SU-DHL-6 (cell line): ENCODE measurements at regions not wholly inside any gene's neighbourhood (a gene's known extent, or its start where the extent isn't known, plus 50 kb on each side); places are given as distances from the start of the nearest gene placed in this dataset.

Experiments
- H2AFZ ChIP-seq: fragments of 200-600 bp; sonication (generic); 2 replicates; pipeline ENCODE4 v1.6.1; 2014; ENCODE audit warnings: low read depth, mild to moderate bottlenecking, moderate library complexity, mixed read lengths, antibody characterized with exemption, low read length; ENCODE audit not compliant: severe bottlenecking
- H3F3A ChIP-seq: fragments of 200-600 bp; shearing (Covaris generic); 2 replicates; pipeline ENCODE4 v1.6.0; 2016; ENCODE audit warnings: antibody characterized with exemption, mild to moderate bottlenecking; ENCODE audit not compliant: insufficient read depth
- H3K27ac ChIP-seq: fragments of 200-600 bp; sonication (generic); 2 replicates; pipeline ENCODE4 v1.5.1; 2016; ENCODE audit warnings: low read depth, mild to moderate bottlenecking, low read length, moderate library complexity, mixed read lengths
- H3K27me3 ChIP-seq: fragments of 200-600 bp; sonication (generic), shearing (Covaris generic); 2 replicates; pipeline ENCODE4 v1.6.0; 2014; ENCODE audit warnings: mild to moderate bottlenecking, low read length
- H3K36me3 ChIP-seq: fragments of 200-600 bp; sonication (generic); 2 replicates; pipeline ENCODE4 v1.6.1; 2014; ENCODE audit warnings: mild to moderate bottlenecking, low read length, mixed read lengths
- H3K4me2 ChIP-seq: fragments of 300-600, 200-600 bp; shearing (Covaris generic), sonication (generic); 2 replicates; pipeline ENCODE4 v1.6.0; 2014; ENCODE audit warnings: low read length, low read depth, mild to moderate bottlenecking; ENCODE audit not compliant: poor library complexity, severe bottlenecking
- H3K4me3 ChIP-seq: fragments of 200-600 bp; sonication (generic); 2 replicates; pipeline ENCODE4 v1.5.1; 2014; ENCODE audit warnings: antibody characterized with exemption, low read length, mild to moderate bottlenecking, mixed read lengths; ENCODE audit not compliant: insufficient read depth, poor library complexity, severe bottlenecking
- H3K79me2 ChIP-seq: fragments of 200-600 bp; sonication (generic); 2 replicates; pipeline ENCODE4 v1.6.1; 2014; ENCODE audit warnings: mild to moderate bottlenecking, low read length, moderate library complexity; ENCODE audit not compliant: insufficient read depth
- H3K9ac ChIP-seq: fragments of 200-600 bp; sonication (generic); 2 replicates; pipeline ENCODE4 v1.7.0; 2014; ENCODE audit warnings: mild to moderate bottlenecking, low read length
- H3K9me2 ChIP-seq: fragments of 200-600 bp; sonication (generic); replicated peaks from 2 replicates; pipeline ENCODE4 v1.6.1; 2014; ENCODE audit warnings: low read length; ENCODE audit not compliant: insufficient read depth
- H3K9me3 ChIP-seq: fragments of 200-600 bp; sonication (generic); 2 replicates; pipeline ENCODE4 v1.6.1; 2014; ENCODE audit warnings: low read length, mixed read lengths; ENCODE audit not compliant: insufficient read depth
- H4K20me1 ChIP-seq: fragments of 200-600 bp; sonication (generic); 2 replicates; pipeline ENCODE4 v1.6.1; 2014; ENCODE audit warnings: low read depth, mild to moderate bottlenecking, antibody characterized with exemption, low read length, moderate library complexity, mixed read lengths
- CTCF ChIP-seq: fragments of 200-600 bp; sonication (generic); IDR thresholded peaks from one replicate; pipeline ENCODE4 v1.5.1; 2017; ENCODE audit warnings: antibody characterized with exemption, mild to moderate bottlenecking, low read length, moderate library complexity; ENCODE audit not compliant: insufficient read depth, poor library complexity, severe bottlenecking
- EZH2phosphoT487 ChIP-seq: fragments of 200-600 bp; sonication (generic), shearing (Covaris generic); conservative IDR thresholded peaks from 2 replicates; pipeline ENCODE4 v1.6.1; 2018; ENCODE audit warnings: mild to moderate bottlenecking, antibody characterized with exemption, low read length, moderate library complexity, mixed read lengths

- Histone ChIP-seq H3K9me3 (no peaks in the 10 kb centered on the region), H3K27me3 (no peaks in the 10 kb centered on the region), H3K4me2 (no peak overlapping the region), H3K27ac (no peak overlapping the region), H3F3A (no peaks in the 10 kb centered on the region), H3K9me2 (no peaks in the 10 kb centered on the region), H2AFZ (no peak overlapping the region), H3K9ac (no peak overlapping the region), H3K79me2 (no peaks in the 10 kb centered on the region), H3K4me3 (no peak overlapping the region), H4K20me1 (no peaks in the 10 kb centered on the region), H3K36me3 (no peaks in the 10 kb centered on the region)
- TF ChIP-seq EZH2phosphoT487 (no peak), CTCF (no peak)
These were observed 166.2 kb upstream of the NDN start for GRCh38 chr15:23853286-23853685.

- H2AFZ ChIP-seq: no peak overlapping the region
- H3F3A ChIP-seq: no peaks in the 10 kb centered on the region
- no peak overlapping the region for H3K4me3 ChIP-seq
- no peaks in the 10 kb centered on the region for H3K27me3 ChIP-seq
- H3K36me3 ChIP-seq: no peaks in the 10 kb centered on the region
- no peak overlapping the region for H3K4me2 ChIP-seq
- no peak overlapping the region for H3K9ac ChIP-seq
- no peaks in the 10 kb centered on the region for H3K9me2 ChIP-seq
- H3K79me2 ChIP-seq: no peaks in the 10 kb centered on the region
- no peak for TF ChIP-seq EZH2phosphoT487
- TF ChIP-seq CTCF: no peak
- no peaks in the 10 kb centered on the region for H4K20me1 ChIP-seq
- H3K27ac ChIP-seq: no peak overlapping the region
- no peaks in the 10 kb centered on the region for H3K9me3 ChIP-seq
These were observed 167.3 kb upstream of the NDN start for GRCh38 chr15:23854203-23854911.

GRCh38 chr15:23854912-23855659 lies 168.0 kb upstream of the NDN start:
- TF ChIP-seq EZH2phosphoT487 (no peak), CTCF (no peak)
- H3K9me3 ChIP-seq: no peaks in the 10 kb centered on the region
- no peaks in the 10 kb centered on the region for H4K20me1 ChIP-seq
- no peaks in the 10 kb centered on the region for H3K27me3 ChIP-seq
- H3K36me3 ChIP-seq: no peaks in the 10 kb centered on the region
- H2AFZ ChIP-seq: no peak overlapping the region
- no peak overlapping the region for H3K27ac ChIP-seq
- H3K4me3 ChIP-seq: no peak overlapping the region
- H3K9ac ChIP-seq: no peak overlapping the region
- no peaks in the 10 kb centered on the region for H3K79me2 ChIP-seq
- no peaks in the 10 kb centered on the region for H3F3A ChIP-seq
- H3K4me2 ChIP-seq: no peak overlapping the region
- H3K9me2 ChIP-seq: no peaks in the 10 kb centered on the region
